HG03439 (cell line): ENCODE measurements at regions not wholly inside any gene's neighbourhood (a gene's known extent, or its start where the extent isn't known, plus 50 kb on each side); places are given as distances from the start of the nearest gene placed in this dataset.
"Not testable (repeated sequence)": the region's sequence is repeated elsewhere in the genome, so short reads cannot be mapped to it uniquely, and the experiment has no call there.

Experiments
- ATAC-seq: cut with Tn5 transposase; IDR thresholded peaks from one replicate; pipeline ENCODE4 v1.9.1; 2021; ENCODE audit warnings: mild to moderate bottlenecking, moderate library complexity; ENCODE audit not compliant: unreplicated experiment

GRCh38 chr20:22815206-22815551 is 219.9 kb upstream of the SSTR4 start:
- no peak for ATAC-seq

GRCh38 chr20:22815603-22816315 is 219.4 kb upstream of the SSTR4 start:
- ATAC-seq: no peak

GRCh38 chr20:22818636-22819035 is 216.5 kb upstream of the SSTR4 start:
- no peak for ATAC-seq

- ATAC-seq: no peak
Observed at GRCh38 chr20:22819112-22819511, 216.0 kb upstream of the SSTR4 start.

GRCh38 chr20:22819784-22820183 is 215.3 kb upstream of the SSTR4 start:
- ATAC-seq: no peak

GRCh38 chr20:22821081-22821727 is 213.9 kb upstream of the SSTR4 start:
- no peak for ATAC-seq

GRCh38 chr20:22821796-22822195 is 213.3 kb upstream of the SSTR4 start:
- no peak for ATAC-seq

GRCh38 chr20:22823119-22823518 is 212.0 kb upstream of the SSTR4 start:
- ATAC-seq: no peak

GRCh38 chr20:22824077-22824476 is 211.0 kb upstream of the SSTR4 start:
- ATAC-seq: no peak

GRCh38 chr20:22825076-22825475 is 210.0 kb upstream of the SSTR4 start:
- no peak for ATAC-seq

- no peak for ATAC-seq
Observed at GRCh38 chr20:22825546-22825945, 209.6 kb upstream of the SSTR4 start.

GRCh38 chr20:22826306-22827230 is 208.5 kb upstream of the SSTR4 start:
- ATAC-seq: no peak

- ATAC-seq: no peak
Observed at GRCh38 chr20:22827916-22828315, 207.2 kb upstream of the SSTR4 start.

GRCh38 chr20:22829356-22829755 is 205.8 kb upstream of the SSTR4 start:
- ATAC-seq: no peak

- no peak for ATAC-seq
Observed at GRCh38 chr20:22830138-22830537, 205.0 kb upstream of the SSTR4 start.

- not testable (repeated sequence) for ATAC-seq
Observed at GRCh38 chr20:22830715-22831114, 204.4 kb upstream of the SSTR4 start.

GRCh38 chr20:22833851-22834250 is 201.3 kb upstream of the SSTR4 start:
- ATAC-seq: no peak

GRCh38 chr20:22834651-22835256 is 200.4 kb upstream of the SSTR4 start:
- no peak for ATAC-seq

- no peak for ATAC-seq
Observed at GRCh38 chr20:22836211-22836610, 198.9 kb upstream of the SSTR4 start.

GRCh38 chr20:22836877-22837276 is 198.2 kb upstream of the SSTR4 start:
- no peak for ATAC-seq

GRCh38 chr20:22838001-22838400 is 197.1 kb upstream of the SSTR4 start:
- ATAC-seq: no peak
